LNCAP (cell line): ENCODE measurements at regions not wholly inside any gene's neighbourhood (a gene's known extent, or its start where the extent isn't known, plus 50 kb on each side); places are given as distances from the start of the nearest gene placed in this dataset.

Experiments
- TF ChIP-seq, protein P1 (sequence below): fragments of 450-650 bp; IDR thresholded peaks from 2 replicates; pipeline ENCODE4 v1.5.1; 2017; ENCODE audit warnings: mild to moderate bottlenecking

- TF ChIP-seq, protein P1, sequence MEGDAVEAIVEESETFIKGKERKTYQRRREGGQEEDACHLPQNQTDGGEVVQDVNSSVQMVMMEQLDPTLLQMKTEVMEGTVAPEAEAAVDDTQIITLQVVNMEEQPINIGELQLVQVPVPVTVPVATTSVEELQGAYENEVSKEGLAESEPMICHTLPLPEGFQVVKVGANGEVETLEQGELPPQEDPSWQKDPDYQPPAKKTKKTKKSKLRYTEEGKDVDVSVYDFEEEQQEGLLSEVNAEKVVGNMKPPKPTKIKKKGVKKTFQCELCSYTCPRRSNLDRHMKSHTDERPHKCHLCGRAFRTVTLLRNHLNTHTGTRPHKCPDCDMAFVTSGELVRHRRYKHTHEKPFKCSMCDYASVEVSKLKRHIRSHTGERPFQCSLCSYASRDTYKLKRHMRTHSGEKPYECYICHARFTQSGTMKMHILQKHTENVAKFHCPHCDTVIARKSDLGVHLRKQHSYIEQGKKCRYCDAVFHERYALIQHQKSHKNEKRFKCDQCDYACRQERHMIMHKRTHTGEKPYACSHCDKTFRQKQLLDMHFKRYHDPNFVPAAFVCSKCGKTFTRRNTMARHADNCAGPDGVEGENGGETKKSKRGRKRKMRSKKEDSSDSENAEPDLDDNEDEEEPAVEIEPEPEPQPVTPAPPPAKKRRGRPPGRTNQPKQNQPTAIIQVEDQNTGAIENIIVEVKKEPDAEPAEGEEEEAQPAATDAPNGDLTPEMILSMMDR = no peak
Measured at GRCh38 chr14:45891417-45892080, 638.5 kb upstream of the MIS18BP1 start.

DNA sequence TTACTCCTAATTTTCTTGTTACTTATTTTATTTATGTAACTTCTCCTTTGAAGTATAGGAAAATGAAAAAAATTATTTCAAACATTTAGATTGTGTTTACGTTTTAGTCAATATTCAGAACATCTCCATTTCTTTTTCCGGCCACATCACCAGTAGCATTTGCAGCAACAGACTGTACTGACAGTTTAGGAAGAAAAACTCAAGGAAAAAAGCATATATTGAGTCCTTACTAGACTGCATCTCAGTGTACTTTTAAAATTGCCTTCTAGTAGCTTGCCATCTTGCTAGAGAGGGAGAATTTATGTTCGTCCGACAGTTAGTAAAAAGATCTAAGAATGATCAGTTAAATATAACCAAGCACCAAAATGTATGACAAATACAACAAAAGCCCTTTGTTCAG lies 625.0 kb upstream of the MIS18BP1 start:
- TF ChIP-seq, protein P1 = no peak

GRCh38 chr14:45868863-45869262 lies 615.9 kb upstream of the MIS18BP1 start:
- TF ChIP-seq, protein P1 = no peak

GRCh38 chr14:45868377-45868776 lies 615.4 kb upstream of the MIS18BP1 start:
- TF ChIP-seq, protein P1 = no peak

- TF ChIP-seq, protein P1 = no peak
Measured at GRCh38 chr14:45867046-45867894, 614.3 kb upstream of the MIS18BP1 start.

DNA sequence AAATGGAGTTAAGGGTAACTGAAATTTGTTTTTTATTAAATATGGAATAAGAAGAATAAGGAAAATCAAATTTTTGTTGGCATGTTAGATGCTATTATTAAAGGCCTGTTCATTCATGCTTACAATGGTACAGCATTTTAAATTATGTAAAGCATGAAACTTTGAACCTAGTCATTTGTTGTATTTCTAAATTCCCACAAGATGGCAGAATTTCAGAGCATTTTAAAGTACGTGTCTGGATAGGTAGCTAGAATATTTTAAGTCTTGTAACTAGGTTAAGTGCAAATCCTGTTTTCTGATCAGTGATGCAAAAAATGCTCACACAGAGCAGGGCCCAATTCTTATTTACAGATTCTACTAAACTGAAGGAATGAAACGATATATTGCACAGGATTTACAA lies 585.6 kb upstream of the MIS18BP1 start:
- TF ChIP-seq, protein P1 = peak; percentile 32; the same call in 1 of the 2 replicates

DNA sequence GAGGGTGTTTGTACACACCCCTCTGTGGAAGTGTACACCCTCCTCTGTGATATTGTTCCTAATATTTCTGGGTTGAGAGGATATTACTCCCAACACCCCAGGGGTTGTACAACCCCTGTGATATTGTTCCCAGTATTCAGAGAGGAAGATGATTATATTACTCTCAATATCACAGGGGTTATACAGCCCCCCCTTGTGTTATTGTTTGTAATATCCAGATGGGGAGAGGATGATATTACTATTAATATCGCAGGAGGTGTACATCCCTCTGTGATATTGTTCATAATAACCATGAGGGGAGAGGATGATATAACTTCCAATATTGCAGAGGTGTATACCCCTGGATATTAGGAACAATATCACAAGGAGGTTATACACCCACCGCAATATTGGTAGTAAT lies 566.1 kb upstream of the MIS18BP1 start:
- TF ChIP-seq, protein P1 = peak; percentile 11; the same call in 1 of the 2 replicates
